DMS114 treated with DMSO at 0.1 percent for 48 hours (cell line): ENCODE measurements at regions not wholly inside any gene's neighbourhood (a gene's known extent, or its start where the extent isn't known, plus 50 kb on each side); places are given as distances from the start of the nearest gene placed in this dataset.

Experiments
- DNase-seq: peaks from one replicate; lab custom pipeline; 2025; ENCODE audit not compliant: unreplicated experiment; lab: John Stamatoyannopoulos, UW

DNA sequence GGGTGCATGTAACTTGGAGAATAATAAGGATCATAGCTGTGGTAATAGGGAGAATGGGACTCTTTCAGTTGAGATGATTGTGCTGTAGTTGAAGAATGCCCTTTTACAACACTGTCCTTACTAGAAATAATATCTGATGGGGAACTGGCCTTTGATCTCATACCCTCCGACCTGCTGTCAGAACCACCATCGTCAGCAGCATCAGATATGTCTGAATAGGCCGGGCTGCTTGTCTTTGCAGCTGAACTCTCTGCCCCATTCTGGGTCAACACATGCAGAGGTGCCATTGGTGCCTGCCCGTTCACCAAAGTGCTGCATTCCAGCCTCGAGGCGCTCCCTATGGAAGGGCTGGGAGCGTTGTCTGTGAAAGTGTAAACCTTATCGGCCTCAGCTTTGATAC lies 99.1 kb downstream of the ZNF608 start:
- no peak for DNase-seq

DNA sequence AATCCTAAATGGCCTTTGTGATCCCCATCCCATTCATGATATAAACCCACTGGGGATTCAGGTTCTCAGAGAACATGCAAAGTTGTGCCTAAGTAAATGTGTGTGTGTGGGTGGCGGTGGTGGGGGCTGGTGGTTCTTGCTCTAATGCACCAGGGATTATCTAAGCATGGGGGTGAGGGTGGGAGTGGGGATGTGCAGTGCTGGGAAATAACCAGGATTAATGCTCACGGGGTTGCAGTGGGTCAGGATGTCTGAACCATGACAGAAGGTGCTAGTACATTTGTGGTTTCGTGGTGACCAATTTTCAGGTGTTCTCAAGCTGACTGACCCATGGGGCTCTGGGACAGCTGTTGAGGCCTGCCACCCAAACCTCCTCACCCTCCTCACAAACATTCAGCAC lies 101.0 kb downstream of the ZNF608 start:
- DNase-seq = no peak

DNA sequence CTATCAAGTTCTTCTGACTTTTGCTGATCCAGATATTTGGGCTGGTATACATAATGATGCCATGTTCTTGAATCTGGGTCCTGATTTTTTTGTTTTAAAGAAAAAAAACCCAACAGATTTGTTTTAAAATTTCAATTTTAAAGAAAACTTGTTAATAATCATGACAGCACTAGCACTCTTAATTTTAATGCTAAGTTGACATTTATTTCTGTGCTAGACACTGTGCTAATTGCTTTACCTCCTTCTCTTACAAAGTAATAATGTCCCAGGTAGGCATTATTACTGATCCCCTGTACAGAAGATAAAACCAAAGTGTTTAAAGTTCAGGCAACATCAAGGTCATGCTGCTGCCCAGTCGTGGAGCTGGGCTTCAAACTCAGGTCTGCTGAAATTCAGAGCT lies 101.9 kb downstream of the ZNF608 start:
- no peak for DNase-seq

DNA sequence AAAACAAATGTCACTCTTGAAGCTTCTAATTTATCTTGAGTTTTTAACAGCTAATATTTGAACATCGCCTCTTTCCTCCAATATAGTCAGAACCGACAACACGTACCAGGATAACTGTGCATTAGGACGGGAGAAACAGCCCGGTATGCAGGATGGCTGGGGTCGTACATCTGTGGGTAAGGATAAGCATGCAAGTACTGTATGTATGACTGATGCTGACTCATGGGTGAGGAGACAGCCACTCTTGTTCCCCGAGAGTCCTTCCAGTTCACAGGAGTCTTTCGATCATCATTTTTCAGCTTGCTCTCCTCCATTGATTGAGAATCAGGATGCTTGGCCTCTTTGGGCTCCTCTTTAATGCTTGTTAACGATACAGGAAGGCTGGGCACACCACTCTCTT lies 102.3 kb downstream of the ZNF608 start:
- no peak for DNase-seq

DNA sequence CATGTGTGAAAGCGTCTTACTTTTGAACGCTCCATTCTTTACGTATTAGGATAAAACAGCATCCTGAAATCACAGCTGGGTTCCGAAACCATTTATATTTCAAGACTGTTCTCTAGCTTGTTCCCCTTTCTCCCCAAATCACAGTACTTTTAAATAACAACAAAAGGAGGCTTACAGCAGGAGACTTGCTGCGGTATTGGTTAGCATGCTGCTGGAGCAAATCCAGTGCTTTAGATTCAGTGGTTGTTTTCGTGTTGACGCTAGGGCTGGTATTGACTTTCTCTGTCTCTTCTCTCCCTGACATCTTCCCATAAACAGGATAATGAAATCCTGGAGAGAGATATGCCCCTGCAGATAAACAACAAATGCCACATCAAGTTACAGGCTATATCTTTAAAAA lies 103.1 kb downstream of the ZNF608 start:
- no peak for DNase-seq

DNA sequence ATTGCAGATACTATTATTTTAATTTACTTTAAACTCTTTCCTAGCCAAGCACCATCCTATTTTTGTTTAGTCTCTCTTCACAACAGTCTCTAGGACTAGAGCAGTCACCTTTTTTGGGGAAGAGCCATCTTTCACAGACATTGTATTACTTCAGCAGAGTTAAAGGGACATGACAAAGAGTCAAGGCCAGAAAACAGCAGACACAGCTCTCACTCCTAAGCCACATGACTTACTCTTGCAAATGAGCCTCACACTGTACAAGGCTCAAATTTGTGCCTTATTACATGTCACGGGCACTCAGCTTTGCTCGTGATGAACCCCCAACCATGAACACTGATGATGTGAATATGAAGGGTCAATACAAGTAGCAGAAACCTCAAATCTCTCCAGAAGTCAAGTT lies 104.3 kb downstream of the ZNF608 start:
- no peak for DNase-seq

DNA sequence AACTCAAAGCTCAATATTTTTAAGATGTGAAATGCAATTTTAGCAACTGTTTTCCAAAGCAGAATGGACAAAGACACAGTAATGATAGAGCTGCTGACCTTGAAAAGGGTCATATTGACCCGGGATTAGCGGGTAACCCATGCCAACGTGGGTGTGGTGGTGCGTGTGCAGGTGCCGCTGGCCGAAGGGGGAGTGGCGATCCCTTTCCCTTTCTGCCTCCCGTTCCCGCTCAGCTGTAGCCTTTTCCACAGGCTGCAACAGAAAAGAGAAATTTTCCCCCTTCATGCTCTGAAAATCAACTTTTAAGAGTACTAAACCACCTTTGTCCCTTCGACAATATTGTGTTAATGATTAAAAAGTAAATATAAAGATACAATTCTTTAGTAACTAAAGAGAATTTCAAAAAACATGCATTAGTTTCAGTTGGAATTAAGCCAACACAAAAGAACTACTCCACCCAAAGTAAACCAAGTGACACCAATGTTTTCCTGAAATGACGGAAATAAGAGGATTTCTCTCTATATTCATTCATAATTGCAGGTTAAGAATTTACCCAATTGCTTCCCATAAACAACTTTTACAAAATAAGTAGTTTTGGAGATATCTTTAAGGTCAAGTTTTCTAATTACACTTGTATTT lies 105.2 kb downstream of the ZNF608 start:
- no peak for DNase-seq

DNA sequence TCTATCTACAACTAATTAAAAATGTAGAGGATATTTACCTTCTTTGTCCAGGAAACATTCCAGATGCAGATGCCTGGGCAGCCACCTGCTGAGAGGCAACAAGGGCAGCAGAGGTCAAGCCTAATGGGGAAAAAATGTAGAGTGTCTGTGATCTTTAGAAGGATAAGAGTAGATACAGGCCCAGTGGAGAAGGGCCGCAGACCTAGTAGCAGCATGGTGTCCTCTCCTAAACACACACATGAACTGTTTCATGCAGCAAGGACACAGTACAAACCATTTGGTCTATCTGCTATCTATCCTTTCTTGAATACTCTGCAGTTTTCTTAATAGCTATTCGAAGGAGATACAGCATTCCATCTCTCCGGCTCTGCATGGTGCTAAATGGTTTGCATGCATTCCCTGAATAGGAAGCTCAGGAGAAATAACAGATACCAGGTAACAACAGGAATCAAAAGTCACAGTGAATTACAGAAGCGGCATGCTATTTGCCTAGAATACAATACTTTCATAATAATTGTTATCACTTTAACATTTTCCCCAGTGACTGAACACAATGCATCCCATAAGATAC lies 107.3 kb downstream of the ZNF608 start:
- DNase-seq = no peak

DNA sequence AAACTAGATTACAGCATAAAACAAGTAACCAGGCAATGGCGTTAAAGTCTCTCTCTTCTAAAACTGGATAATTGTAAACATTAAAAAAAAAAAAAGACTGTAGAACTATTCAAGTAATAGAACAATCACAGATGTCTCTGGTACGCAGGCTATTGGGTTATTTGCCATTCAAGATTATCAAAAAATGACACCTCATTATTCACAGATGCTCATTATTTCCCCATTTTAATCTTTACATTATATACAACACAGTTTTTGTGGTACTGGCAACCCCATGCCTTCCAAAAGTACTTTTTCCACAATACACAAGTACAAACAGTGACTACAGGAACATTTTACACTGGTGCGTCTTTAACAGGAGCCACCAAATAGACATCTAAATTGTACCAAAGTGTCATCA lies 109.4 kb downstream of the ZNF608 start:
- no peak for DNase-seq

DNA sequence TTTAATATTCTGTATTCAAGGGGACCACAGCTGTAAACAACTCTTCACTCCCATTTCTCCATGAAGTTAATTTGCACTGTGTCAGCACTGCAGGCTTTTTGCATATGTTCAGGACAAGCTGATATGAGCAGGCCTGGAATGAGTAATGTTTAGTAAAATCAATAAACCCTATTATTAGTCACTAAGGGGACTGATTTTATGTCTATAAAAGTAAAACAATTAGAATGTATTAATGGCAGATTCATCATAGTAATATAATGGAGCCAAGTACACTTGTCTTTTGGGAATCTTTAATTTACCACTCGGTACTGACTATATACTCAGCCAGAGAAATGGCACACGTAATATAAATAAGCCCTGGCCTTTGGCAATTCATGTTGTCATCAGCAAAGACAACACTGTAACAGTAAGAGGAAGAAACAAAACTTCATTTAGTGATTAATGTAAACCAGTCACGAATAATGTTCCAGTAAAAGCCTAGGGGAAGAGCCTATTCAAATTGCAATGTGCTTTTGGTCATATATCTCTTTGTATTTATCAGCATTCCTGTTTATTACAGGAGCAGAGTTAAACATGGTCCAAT lies 111.6 kb downstream of the ZNF608 start:
- DNase-seq = no peak

DNA sequence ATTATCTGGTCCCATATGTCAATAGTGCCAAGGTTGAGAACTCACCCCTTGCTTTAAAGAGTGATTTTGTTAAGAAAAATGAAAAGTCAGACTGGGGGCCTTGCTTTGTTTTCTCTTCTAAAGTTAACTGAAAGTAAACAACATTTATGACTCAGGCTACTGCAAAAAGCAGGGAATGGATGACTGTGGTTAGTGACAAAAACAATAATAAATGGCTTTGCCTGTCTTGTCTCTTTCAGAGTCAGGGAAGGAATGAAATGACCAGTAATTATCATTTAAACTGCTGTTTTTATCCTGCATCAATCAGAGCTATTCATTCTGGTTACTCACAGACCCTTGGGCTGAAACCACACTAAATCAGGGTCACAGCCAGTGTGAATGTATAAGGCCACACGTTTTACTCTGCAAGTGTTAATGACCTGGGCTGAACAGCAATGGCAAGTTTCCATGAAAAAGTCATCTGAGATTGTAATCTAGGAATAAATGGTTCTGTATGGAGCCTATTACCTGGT lies 112.2 kb downstream of the ZNF608 start:
- no peak for DNase-seq

DNA sequence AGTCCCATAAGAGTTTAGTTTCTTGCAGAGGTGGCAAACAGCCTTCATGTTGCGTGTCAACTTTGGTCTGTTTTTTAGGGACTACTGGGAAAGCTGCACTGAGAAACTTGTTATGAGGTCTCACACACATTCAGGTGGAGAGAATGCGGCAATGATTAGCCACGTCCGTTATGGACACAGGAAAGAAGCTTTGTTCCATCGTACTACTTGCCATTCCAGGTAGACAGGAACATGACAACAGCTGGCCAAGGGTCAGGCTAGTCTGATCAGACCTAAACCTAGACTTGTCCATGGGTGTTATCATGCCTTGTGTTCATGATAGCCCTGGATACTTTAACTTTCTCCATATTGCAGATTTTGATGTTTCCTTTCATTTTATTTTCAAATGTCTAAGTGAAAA lies 113.2 kb downstream of the ZNF608 start:
- no peak for DNase-seq

DNA sequence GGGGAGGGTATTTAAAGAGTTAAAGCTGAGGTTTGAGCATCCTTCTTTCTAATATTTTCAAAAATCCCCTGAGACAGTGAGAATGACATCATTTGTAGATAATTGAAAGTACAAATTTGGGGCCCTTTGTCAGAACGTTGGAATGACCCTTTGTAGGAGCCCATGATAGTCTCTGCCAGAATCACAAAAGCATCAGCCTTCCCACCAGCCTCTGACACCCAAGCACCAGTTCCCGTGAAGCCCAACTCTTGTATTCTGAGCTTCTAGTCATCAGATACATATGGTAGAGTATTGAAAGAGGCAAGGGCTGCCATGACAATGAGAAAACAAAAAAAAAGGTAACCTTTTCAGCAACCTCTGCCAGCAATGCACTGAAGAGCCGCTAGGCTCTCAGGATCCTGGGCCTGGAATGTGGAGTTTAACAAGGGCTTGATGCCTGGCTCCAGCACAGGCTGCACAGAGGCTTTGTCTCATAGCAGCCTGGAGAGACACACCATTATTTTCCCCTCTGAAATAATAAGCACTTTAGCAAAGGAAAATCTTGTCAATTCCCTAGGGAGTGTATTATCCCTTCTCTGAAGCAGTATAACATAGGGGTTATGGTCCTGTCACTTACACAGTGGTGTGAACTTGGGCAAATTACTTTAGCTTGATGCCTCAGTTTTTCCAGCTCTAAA lies 114.4 kb downstream of the ZNF608 start:
- DNase-seq = no peak

DNA sequence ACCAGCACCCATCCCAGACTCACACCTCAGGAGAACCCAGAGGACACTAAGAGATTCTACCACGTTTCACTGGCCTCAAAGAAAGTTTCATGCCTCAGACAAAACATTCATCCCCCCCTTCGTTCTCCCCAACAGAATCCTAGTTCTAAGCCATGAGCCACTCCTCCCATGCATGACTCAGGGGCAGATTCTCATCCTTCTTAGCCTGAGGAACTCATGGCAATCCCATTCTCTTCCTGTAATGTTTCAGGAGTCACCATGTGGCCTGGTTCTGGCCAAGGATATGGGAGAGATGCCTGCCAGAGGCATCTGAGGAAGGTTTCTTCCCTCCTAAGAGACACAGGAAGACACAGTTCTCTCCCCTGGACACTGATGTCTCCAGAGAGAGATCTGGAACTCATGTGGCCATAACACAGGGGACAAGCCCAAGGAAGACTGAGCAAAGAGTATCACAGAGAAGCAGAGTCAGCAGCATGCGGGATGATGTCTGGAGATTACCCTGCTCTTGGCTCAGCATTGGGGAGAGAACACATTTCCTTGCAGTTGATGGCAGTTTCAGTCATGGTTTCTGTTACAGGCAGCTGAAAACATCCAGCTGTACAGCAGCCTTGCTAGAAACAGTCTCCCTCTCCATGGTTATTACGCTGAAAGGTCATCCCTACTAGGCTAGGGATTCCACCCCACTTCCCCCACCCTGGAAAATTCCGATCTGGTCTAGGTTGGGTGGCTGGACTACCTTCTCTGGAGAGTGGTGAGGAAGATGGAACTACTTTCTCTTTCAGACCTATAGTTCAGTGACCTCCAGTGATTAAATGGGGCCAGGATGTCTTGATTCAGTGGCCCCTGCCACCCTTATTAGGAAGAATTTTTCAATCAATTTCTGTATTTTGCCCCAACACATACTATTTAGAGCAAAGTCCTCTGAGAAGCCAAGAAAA lies 115.4 kb downstream of the ZNF608 start:
- no peak for DNase-seq

DNA sequence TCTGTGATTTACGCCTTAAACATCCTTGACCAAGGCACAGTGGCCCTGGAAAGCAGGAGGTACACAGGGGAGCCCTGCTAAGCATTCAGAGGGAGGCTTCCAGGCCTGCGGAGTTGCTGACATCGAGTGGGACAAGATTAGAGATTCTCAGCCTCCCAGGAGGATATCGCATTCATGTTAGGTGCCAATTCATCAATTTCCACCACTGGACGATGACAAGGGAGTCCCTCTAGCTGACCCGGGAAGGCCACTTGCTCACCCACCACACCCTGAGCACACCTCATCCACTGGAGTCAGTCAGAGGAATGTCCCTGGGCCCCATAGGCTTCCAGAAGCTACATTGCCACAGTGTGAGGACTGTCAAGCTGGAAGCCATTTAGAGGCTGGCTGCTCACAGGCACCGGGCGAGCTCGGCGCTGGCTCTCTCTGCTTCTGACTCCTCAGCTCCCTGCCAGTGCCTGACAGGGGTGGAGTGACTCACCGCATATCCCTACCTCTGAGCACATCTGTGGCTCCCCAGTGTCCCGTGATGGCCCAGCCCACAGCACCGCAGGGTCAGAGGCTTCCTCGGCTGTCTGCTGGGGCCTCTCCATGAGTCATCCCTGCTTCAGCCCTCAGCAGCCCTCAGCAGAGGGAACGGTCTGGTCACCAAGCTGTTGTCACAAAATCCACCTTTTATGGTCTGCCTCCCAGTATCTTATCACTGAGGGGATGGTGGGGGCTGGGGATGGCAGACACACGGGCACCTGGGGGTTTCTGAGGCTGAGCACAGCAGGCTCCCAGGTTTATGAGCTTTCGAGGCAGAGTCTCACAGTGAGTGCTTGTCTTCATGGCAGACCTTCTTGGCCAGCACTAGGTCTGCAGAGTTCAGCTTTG lies 117.5 kb downstream of the ZNF608 start:
- no peak for DNase-seq

DNA sequence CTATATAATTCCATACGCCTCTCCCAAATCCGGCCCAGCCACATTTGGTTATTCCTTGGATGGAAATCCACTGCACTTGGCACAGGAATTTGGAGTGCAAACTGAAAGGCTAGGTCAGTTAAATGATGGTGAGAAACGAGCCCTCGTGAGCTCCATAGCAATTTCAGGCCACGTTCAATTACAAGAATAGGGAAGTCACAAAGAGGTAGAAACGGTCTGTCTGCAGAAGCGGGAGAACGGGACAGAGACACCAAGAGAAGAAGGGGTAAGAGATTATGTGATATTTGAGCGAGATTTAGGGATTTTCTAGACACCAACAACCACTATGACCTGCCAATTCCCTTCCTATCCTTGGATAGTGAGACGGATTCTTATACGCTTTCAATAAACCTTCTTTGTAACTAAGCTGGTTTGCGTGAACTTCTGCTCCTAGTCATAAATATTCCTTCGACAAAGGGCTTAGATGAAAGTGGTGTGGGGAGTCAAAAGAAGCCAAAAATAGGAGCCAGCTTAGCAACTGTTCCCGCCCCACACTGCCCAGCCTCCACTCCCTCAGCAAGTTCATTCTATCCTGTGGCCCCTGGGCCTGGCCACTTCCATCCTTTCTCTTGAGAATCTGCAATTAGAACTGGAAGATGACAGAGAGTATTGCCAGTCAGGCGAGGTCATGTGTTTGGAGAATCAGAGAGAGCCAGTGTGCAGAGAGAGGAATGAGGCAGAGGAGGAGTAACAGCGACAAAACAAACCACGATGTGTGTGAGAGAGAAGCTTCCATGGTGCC lies 118.4 kb downstream of the ZNF608 start:
- DNase-seq = no peak

DNA sequence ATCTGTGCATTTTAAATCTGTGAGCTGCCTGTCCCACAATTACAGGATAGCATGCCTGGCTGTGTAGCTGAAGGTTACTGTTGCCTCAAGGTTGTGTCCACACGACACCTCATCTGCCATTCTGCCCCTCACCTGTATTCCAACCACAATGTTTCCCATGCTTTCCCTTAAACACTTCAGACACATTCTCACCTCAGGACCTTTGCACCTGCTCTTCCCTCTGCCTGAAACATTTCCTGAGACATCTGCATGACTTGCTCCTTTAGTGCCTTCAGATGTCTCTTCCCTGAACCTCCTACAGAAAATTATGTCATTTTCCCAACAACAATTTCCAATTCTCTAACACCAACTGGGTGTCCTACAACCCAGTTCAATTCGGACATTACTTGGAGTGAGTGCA lies 120.4 kb downstream of the ZNF608 start:
- no peak for DNase-seq

DNA sequence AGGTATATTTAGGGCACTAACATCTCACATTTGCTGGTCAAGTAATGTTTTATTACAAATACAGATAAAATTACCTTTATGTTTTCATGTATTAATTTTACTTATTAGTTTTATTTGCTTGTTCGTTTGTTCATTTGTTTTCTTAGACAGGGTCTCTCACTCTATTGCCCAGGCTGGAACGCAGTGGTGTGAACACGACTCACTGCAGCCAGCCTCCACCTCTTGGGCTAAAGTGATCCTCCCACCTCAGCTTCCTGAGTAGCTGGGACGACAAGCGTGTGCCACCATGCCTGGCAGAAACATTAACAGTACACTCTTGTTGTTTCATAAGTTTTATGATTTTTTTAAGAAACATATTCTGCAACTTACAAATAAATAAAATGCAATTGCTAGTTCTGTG lies 123.2 kb downstream of the ZNF608 start:
- DNase-seq = no peak

DNA sequence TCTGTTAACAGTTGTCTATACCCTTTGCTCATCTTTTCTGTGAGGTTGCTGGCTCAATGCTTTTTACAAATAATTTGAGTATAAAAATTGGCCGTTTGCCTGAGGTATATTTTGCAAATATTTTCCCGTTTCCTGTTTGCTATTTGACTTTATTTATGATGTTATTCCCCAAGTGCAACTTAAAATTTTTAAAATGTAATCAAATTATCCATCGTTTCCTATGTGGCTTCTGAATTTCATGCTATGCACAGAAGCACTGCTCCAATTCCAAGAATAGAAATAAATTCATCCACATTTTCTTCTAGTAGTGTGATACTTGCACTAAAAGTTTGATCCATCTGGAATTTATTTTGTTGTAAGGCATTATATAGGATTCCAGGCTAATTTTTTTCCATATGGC lies 123.6 kb downstream of the ZNF608 start:
- no peak for DNase-seq
